DMS53 treated with DMSO at 0.1 percent for 48 hours (cell line): ENCODE measurements at regions not wholly inside any gene's neighbourhood (a gene's known extent, or its start where the extent isn't known, plus 50 kb on each side); places are given as distances from the start of the nearest gene placed in this dataset.
A peak's percentile ranks its signal among the peaks of the same experiment; 100 is the strongest.
"Not testable (repeated sequence)": the region's sequence is repeated elsewhere in the genome, so short reads cannot be mapped to it uniquely, and the experiment has no call there.

Experiments
- DNase-seq: peaks from one replicate; lab custom pipeline; 2025; ENCODE audit not compliant: unreplicated experiment; lab: John Stamatoyannopoulos, UW

- no peak for DNase-seq
These were observed 128.0 kb downstream of the BARX2 start for GRCh38 chr11:129503646-129504045.

- DNase-seq: peak; percentile 13
These were observed 129.6 kb downstream of the BARX2 start for GRCh38 chr11:129505266-129505665.

DNA sequence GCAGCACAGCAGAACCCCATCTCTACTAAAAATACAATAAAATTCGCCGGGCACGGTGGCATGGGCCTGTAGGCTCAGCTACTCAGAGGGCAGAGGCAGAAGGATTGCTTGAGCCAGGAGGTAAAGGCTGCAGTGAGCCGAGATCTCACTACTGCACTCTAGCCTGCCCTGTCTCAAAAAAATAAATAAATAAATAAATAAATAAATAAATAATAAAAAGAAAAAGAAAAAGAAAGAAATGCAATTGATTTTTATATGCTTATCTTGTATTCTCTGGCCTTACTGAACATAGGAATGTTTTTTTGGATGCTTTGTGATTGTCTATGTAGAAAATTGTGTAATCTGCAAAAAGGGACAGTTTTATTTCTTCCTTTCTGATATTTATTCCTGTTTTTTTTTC, 132.5 kb downstream of the BARX2 start:
- DNase-seq: no peak

DNA sequence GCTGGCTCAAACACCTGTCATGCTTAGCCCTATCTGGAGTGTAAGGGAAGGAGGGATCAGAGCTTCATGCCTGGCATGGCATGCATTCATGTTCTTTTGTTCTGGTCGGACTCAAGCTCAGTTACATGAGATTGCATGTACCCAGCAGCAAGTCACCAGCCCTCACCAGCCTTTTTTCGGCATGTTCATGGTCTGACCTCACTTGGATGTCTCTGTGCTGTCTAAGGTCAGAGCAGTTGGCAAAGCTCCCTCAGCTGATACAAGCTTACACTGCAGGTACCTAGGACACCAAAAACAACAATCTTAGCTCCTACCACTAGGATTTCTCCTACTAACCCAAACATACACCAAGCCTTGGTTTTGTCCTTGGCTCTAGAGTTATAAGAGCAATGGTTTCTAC, 152.6 kb downstream of the BARX2 start:
- DNase-seq: peak; percentile 46

GRCh38 chr11:129530154-129530895, 154.7 kb downstream of the BARX2 start:
- DNase-seq: no peak

DNA sequence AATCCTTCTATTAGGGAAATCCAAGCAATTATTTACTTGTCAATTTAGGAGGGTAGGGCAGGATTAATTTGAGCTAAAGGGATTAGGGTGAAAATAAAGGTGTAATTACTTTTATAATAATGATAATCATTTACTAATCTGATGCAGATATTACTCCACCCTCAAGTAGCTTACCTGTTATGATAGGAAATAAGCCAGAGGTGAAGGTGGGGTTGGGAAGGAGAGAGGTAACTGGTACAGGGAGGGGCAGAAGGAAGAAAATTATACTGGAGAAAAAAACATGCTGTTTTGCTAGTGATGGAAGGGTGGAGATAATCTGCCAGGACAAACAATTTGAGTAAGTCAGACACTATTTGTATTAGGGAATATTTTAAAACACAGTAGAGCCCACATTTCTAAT, 157.7 kb downstream of the BARX2 start:
- DNase-seq: no peak

DNA sequence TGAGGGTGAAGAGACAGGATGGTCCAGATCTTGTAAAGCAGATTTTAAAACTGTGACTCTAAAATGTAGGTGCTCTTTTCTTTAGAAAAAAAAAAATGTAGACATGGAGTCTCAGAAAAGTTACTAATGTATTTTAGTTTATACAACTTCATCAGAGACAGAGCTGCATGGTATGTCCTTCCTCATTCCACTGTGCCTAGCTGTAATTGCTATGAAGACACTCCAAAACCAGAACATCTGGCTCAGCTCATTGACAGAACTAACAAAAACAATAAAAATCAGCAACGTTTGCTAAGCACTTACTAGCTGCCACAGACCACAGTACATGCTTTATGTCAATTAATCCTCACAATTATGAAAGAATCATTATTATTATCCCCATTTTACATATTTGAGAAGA, 160.7 kb downstream of the BARX2 start:
- no peak for DNase-seq

- DNase-seq: no peak
These were observed 162.7 kb downstream of the BARX2 start for GRCh38 chr11:129538323-129538722.

DNA sequence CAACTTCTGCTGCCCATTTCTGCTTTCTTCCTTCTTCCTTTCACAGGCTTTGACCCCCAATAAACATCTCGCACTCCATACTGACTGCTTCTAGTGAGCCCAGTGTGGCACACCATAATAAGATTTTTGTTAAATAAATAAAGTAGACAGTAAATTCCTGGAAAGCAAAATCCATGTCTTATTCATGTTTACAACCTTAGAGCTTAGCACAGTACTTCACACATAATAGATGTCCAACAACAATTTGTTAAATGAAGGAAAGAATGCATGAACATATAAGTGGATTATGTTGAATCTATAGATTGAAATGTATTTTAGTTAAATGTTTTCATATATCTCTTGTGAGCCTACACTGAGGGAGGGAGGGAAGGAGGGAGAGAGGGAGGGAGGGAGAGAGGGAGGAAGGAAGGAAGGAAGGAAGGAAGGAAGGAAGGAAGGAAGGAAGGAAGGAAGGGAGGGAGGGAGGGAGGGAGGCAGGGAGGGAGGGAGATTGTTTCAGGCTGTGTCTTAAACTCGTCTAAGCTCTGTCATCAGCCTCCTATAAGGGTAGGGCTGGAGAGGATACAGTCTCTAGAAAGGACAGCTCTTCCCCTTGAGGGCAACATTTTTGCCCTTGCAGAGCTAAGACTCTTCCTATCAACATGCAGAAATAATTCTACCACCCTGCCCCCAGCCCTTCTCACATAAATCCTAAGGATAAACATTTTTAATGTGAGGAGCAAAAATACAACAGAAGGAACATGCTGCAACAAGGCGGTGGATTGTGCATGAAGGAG, 168.1 kb downstream of the BARX2 start:
- DNase-seq: no peak

DNA sequence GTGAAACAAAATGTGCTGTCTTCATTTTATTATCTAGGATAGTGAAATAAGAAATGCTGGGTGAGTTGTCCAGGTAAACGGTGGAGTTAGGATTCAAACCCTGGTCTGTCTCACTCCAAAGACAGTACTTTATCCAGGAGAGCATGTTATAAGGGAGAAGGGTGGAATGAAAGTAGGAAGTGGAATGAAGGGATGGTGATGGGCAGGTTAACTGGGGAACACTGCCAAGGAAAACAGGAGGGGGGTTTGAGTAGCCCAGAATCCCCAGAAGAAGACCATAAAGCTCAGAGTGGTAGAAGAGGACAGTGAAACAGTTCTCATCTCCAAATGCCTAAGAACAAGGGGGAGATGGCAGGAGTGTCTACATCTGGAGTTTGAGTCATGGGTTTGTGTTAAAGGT, 169.0 kb downstream of the BARX2 start:
- no peak for DNase-seq

DNA sequence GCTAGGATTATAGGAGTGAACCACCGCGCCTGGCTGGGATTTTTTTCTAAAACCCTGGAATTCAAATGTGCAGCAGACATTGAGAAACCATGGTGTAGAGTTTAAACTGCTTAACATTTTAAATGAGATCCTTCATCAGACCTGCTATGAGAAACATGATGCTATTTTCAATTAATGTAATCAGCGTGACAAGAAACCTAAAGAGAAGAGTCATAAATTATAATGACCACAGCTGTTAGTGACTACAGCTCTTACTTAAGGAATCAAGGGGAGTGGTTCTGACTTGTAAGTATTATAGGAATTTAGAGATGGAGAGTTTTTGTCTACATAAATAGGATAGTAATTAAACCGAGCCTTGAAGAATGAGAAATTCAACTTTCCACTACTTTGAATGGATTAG, 170.6 kb downstream of the BARX2 start:
- no peak for DNase-seq

DNA sequence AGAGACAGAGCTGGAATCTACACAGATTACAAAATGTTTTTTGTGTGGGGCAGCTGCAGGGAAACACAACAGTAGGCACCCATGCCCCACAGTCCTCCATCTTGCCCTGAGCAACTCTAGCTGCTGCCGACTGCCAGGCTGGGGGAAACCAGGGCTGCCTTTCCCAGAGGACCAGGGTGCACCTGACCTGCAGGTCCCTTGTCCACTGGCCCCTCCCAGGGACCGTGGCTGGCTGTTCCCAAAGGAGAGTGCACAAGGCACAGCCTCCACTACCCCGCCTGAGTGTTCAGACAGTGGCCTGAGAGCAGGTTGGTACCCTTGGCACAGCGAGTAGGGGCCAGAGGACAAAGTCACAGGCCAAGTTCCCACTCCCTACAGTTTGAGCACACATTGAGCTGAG, 181.8 kb downstream of the BARX2 start:
- no peak for DNase-seq

DNA sequence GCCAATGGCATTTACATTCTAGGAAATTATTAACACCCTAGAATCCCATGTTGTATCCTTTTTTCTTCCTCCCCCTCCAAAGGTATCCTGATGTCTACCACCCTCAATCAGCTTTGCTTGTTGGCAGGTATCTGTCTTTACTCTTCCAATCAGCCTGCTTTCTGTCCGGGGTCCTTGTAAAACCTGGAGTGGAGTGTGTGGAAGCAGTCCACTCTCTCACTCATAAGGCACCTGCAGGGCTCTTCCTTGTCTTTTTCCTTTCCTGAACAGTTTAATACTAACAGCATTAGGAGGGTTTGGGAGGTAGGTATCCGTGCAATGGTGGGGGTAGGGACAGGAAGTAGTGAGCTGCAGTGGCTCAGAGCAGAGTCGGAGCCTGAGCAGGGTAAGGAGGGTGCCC, 193.4 kb downstream of the BARX2 start:
- DNase-seq: no peak

- not testable (repeated sequence) for DNase-seq
These were observed 197.0 kb downstream of the BARX2 start for GRCh38 chr11:129572667-129573066.

GRCh38 chr11:129573161-129573560, 197.5 kb downstream of the BARX2 start:
- no peak for DNase-seq

- DNase-seq: no peak
These were observed 198.8 kb downstream of the BARX2 start for GRCh38 chr11:129574431-129574830.

- DNase-seq: no peak
These were observed 201.0 kb downstream of the BARX2 start for GRCh38 chr11:129576652-129577051.

GRCh38 chr11:129578006-129578405, 202.4 kb downstream of the BARX2 start:
- DNase-seq: no peak

- no peak for DNase-seq
These were observed 204.6 kb downstream of the BARX2 start for GRCh38 chr11:129580278-129580677.

GRCh38 chr11:129584316-129584715, 208.7 kb downstream of the BARX2 start:
- no peak for DNase-seq

- no peak for DNase-seq
These were observed 213.7 kb downstream of the BARX2 start for GRCh38 chr11:129589190-129589860.
